ENCODE measurements at regions not wholly inside any gene's neighbourhood (a gene's known extent, or its start where the extent isn't known, plus 50 kb on each side); places are given as distances from the start of the nearest gene placed in this dataset.

GRCh38 chr9:79028101-79028500 is 543.7 kb upstream of the TLE4 start:
- TF ChIP-seq CTCF (IDR thresholded peaks at IDR 0.05) = no peak
- no peak for TF ChIP-seq POLR2AphosphoS5 (IDR thresholded peaks at IDR 0.05)

All from stomach (tissue), 4 donors.